ENCODE measurements at regions not wholly inside any gene's neighbourhood (a gene's known extent, or its start where the extent isn't known, plus 50 kb on each side); places are given as distances from the start of the nearest gene placed in this dataset.

DNA sequence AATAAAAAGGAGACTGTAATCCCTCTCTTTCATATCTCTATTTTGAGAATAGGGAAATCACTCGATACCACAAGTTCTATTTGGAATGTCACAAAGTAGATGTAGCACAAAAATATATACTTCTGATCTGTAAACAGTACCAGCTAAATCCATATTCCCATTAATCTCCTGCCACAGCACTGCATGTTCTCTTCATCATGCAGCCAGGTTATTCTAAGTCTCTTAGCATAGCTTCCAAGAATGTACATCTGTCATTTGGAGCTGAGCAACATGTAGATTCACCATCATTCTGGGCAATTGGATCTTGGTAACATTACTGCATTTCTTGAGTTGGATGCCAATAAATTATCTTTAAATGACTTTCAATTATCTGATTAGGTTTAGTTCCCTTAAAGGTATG is 1874.5 kb downstream of the MRPL39 start:
- intact Hi-C loops (cut with DNase I; ENCODE audit: low total_unique reads) = no loop called here
- no peaks in the 10 kb centered on the region for H3K36me3 ChIP-seq
- H3K9me3 ChIP-seq = no peaks in the 10 kb centered on the region
- H3K4me3 ChIP-seq = no peak overlapping the region
- TF ChIP-seq POLR2AphosphoS5 (IDR thresholded peaks at IDR 0.05) = no peak
- TF ChIP-seq, protein P1, sequence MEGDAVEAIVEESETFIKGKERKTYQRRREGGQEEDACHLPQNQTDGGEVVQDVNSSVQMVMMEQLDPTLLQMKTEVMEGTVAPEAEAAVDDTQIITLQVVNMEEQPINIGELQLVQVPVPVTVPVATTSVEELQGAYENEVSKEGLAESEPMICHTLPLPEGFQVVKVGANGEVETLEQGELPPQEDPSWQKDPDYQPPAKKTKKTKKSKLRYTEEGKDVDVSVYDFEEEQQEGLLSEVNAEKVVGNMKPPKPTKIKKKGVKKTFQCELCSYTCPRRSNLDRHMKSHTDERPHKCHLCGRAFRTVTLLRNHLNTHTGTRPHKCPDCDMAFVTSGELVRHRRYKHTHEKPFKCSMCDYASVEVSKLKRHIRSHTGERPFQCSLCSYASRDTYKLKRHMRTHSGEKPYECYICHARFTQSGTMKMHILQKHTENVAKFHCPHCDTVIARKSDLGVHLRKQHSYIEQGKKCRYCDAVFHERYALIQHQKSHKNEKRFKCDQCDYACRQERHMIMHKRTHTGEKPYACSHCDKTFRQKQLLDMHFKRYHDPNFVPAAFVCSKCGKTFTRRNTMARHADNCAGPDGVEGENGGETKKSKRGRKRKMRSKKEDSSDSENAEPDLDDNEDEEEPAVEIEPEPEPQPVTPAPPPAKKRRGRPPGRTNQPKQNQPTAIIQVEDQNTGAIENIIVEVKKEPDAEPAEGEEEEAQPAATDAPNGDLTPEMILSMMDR (IDR thresholded peaks at IDR 0.05) = no peak
- no peak for TF ChIP-seq POLR2A (IDR thresholded peaks at IDR 0.05)
- DNase-seq (ENCODE audit: low spot score in 2 of 2) = no peak
- H3K27me3 ChIP-seq = no peaks in the 10 kb centered on the region
- no peak overlapping the region for H3K27ac ChIP-seq
- H3K4me1 ChIP-seq = no peaks in the 10 kb centered on the region

DNA sequence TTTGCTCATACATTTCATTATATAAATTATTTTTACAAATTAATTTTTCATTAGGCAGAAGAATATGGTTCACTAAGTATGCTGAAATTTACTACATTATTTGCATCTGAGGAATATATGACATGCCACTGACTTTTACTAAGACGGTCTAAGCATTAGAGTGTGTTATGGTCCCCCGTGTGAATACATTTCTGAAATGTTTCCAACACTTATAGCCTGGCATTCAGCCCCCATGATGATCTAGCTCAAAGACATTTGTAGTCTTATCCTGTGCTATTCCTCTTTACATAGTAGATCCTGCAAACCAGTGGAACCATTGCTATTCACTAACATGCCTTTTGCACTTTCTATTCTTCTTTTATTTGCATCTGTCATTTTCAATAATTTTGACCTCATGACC is 1878.0 kb downstream of the MRPL39 start:
- Histone ChIP-seq H3K36me3 (no peaks in the 10 kb centered on the region), H3K27ac (no peak overlapping the region), H3K9me3 (no peaks in the 10 kb centered on the region), H3K27me3 (no peaks in the 10 kb centered on the region), H3K4me3 (no peak overlapping the region), H3K4me1 (no peaks in the 10 kb centered on the region)
- intact Hi-C loops (cut with DNase I; ENCODE audit: low total_unique reads) = no loop called here
- no peak for DNase-seq (ENCODE audit: low spot score in 2 of 2)
- TF ChIP-seq POLR2A (IDR thresholded peaks at IDR 0.05) (no peak), POLR2AphosphoS5 (IDR thresholded peaks at IDR 0.05) (no peak)
- TF ChIP-seq, protein P1 (IDR thresholded peaks at IDR 0.05) = no peak

DNA sequence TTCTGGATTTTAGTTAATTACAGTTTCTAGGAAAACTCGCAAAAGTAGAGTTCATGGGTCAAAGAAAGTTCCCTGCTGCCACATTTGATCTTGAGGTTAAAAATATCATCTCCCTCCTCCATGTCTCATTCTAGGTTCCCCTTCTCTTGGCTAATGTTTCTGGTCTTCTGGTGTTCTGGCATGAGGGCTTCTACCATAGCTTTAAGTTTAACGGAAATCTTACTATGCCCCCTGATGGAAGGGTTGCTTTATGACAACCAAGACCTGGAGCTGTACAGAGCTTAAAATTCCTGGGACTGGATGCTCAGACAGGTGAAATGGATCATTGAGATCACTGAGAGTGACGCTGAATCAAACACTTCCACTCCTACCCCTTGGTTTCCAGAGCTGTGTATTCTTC is 1881.7 kb downstream of the MRPL39 start:
- no peaks in the 10 kb centered on the region for H3K36me3 ChIP-seq

DNA sequence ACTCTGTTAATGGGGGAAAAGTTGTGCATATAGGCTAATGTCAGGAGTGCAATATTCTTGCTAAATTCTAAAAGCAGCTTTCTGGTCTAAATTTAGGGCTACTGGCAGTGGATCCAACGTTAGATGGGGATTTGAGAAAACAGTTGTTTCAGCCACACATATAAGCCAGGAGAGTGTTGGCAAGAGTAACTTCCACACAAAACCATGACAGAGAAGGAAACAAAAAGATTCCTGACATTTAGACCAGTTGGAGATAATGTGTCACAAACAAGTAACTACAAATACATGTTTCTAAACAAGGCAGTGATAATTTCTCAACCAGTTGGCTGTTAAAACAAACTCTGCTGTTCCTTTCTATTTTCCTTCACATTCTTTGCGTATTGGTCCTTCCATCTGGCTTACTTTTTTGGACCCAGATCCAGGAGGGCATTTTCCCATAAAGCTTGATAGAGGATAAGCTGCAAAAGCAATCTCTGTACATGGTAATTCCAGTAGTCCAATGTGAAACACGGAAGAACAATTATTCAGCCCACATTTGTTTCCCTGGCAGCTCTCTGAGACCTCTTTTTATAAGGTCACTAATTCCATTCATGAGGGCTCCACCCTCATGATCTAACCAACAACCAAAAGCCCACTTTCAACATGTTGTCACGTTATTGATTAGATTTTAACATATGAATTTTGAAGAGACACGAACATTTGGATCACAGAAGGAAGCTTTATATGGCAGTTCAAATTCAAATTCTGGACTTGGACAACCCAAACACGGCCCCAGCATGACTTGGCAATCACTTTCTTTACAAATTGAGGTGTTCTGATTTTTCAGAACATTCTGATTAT is 1888.6 kb downstream of the MRPL39 start:
- H3K27ac ChIP-seq = no peak overlapping the region
- TF ChIP-seq POLR2A (IDR thresholded peaks at IDR 0.05) (no peak), POLR2AphosphoS5 (IDR thresholded peaks at IDR 0.05) (no peak)
- TF ChIP-seq, protein P1 (IDR thresholded peaks at IDR 0.05) = no peak
- H3K4me1 ChIP-seq = no peaks in the 10 kb centered on the region
- no peak for DNase-seq (ENCODE audit: low spot score in 2 of 2)
- H3K9me3 ChIP-seq = peaks cover 0 to 7% of the 10 kb centered on the region in 2 donors
- H3K36me3 ChIP-seq = no peaks in the 10 kb centered on the region
- intact Hi-C loops (cut with DNase I; ENCODE audit: low total_unique reads) = no loop called here
- no peaks in the 10 kb centered on the region for H3K27me3 ChIP-seq
- no peak overlapping the region for H3K4me3 ChIP-seq

More for the DNA sequence above, 1881.7 kb downstream of the MRPL39 start:
- Histone ChIP-seq H3K4me3 (no peak overlapping the region), H3K4me1 (no peaks in the 10 kb centered on the region), H3K27me3 (no peaks in the 10 kb centered on the region), H3K9me3 (no peaks in the 10 kb centered on the region), H3K27ac (no peak overlapping the region)
- no peak for DNase-seq (ENCODE audit: low spot score in 2 of 2)
- TF ChIP-seq, protein P1 (IDR thresholded peaks at IDR 0.05) = no peak
- TF ChIP-seq POLR2A (IDR thresholded peaks at IDR 0.05) = no peak
- TF ChIP-seq POLR2AphosphoS5 (IDR thresholded peaks at IDR 0.05) = no peak
- intact Hi-C loops (cut with DNase I; ENCODE audit: low total_unique reads) = no loop called here

DNA sequence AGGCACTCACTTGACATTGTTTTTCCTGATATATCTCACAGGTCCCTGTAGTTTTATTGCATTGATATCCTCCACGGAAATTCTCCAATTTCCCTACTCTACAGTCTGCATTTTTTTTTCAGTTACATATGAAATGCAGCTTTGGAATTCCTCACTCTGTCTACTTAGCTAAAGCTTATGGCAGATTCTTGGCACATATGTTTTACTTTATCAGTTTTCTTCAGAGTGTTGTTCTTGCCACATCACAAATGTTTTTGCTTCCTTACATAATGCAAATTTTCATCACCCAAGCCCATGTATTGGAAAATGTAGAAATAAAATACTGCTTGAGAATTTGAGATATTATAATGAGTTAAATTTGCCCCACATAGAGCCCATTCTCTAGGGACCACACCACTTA is 1895.1 kb downstream of the MRPL39 start:
- peaks cover 0 to 7% of the 10 kb centered on the region in 2 donors for H3K9me3 ChIP-seq
- no peak overlapping the region for H3K27ac ChIP-seq
- TF ChIP-seq, protein P1 (IDR thresholded peaks at IDR 0.05) = no peak
- TF ChIP-seq POLR2A (IDR thresholded peaks at IDR 0.05) (no peak), POLR2AphosphoS5 (IDR thresholded peaks at IDR 0.05) (no peak)
- no peak for DNase-seq (ENCODE audit: low spot score in 2 of 2)
- no peaks in the 10 kb centered on the region for H3K27me3 ChIP-seq
- no peak overlapping the region for H3K4me3 ChIP-seq
- no peaks in the 10 kb centered on the region for H3K36me3 ChIP-seq
- intact Hi-C loops (cut with DNase I; ENCODE audit: low total_unique reads) = loop anchor here (5.0 kb wide), 1 partner anchor 590 kb away; no protein-coding TSS in a partner anchor
- no peaks in the 10 kb centered on the region for H3K4me1 ChIP-seq
